WTC11 (cell line): ENCODE measurements at regions not wholly inside any gene's neighbourhood (a gene's known extent, or its start where the extent isn't known, plus 50 kb on each side); places are given as distances from the start of the nearest gene placed in this dataset.

Source experiments
- CREB1 ChIP-seq: sonication (generic); formaldehyde crosslinking; IDR thresholded peaks from 2 replicates; pipeline ENCODE4 v1.8.0; 2023; ENCODE audit warnings: mild to moderate bottlenecking, missing genetic modification reagents
- CTCF ChIP-seq: fragments of 200-600 bp; IDR thresholded peaks from 2 replicates; pipeline ENCODE4 v1.8.0; 2022; ENCODE audit warnings: antibody characterized with exemption
- MXD4 ChIP-seq: fragments of 250-450 bp; sonication (Bioruptor Pico); IDR thresholded peaks from 2 replicates; pipeline ENCODE4 v1.8.0; 2021; ENCODE audit warnings: mild to moderate bottlenecking, moderate library complexity, borderline replicate concordance
- TF ChIP-seq, protein P1 (sequence below): sonication (generic); formaldehyde crosslinking; IDR thresholded peaks from 2 replicates; pipeline ENCODE4 v1.8.1; 2023; ENCODE audit warnings: mild to moderate bottlenecking, missing genetic modification reagents, moderate library complexity

DNA sequence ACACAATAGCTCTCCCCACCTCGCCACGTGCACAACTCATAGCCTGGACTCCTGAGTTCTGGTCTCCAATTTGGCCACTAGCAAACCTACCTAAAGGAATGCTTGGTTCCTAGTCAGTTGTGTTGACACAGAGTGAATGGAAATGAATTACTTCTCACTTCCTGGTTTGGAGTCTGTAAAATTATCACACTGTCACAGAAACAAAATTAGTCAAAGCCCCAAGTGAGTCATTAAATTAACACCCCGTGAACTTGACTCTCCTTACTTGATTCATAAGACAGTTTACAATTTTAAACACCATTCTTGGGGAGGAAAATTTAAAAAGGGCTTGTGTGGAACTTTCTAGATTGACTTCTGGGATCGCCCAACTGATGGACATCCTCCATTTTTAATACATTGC is 276.2 kb upstream of the CTNNB1 start:
- no peak for TF ChIP-seq CTCF
- no peak for TF ChIP-seq MXD4 (CRISPR knock-in tag)
- TF ChIP-seq, protein P1, sequence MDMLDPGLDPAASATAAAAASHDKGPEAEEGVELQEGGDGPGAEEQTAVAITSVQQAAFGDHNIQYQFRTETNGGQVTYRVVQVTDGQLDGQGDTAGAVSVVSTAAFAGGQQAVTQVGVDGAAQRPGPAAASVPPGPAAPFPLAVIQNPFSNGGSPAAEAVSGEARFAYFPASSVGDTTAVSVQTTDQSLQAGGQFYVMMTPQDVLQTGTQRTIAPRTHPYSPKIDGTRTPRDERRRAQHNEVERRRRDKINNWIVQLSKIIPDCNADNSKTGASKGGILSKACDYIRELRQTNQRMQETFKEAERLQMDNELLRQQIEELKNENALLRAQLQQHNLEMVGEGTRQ (CRISPR knock-in tag): no peak
- no peak for TF ChIP-seq CREB1
